ENCODE measurements at regions not wholly inside any gene's neighbourhood (a gene's known extent, or its start where the extent isn't known, plus 50 kb on each side); places are given as distances from the start of the nearest gene placed in this dataset.

DNA sequence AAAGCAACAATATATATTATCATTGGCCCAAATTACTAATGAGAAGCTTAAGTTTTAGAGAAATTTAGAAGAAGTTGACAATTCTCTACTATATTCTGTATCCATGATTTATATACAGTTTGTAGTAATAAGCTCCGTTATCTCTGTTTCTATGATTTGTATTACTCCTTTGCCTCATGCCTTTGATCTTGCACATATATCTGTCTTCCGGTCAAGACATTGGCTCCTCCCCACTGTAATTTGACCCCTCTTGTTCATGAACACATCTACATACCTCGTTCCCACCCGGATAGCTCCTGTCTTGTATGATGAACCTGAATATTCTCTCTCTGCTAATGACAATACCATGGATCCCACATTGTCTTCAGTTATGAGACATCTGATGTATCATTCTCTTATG is 581.0 kb upstream of the RGS18 start:
- H3K27ac Mint-ChIP-seq: no peak overlapping the region
- no peaks in the 10 kb centered on the region for H3K4me1 Mint-ChIP-seq
- DNase-seq (no peak), ATAC-seq (no peak)
- no peaks in the 10 kb centered on the region for H3K27me3 Mint-ChIP-seq
- no peaks in the 10 kb centered on the region for H3K36me3 Mint-ChIP-seq
- no peak overlapping the region for H3K4me3 Mint-ChIP-seq
- POLR2A ChIA-PET: no interaction called here
- peaks cover 0 to 17% (median 9%) of the 10 kb centered on the region in 9 donors for H3K9me3 Mint-ChIP-seq

- Mint-ChIP-seq H3K4me3 (no peak overlapping the region), H3K27me3 (no peaks in the 10 kb centered on the region), H3K9me3 (peaks cover 0 to 22% (median 9%) of the 10 kb centered on the region in 9 donors), H3K27ac (no peak overlapping the region), H3K4me1 (no peaks in the 10 kb centered on the region), H3K36me3 (no peaks in the 10 kb centered on the region)
- no peak for ATAC-seq
- POLR2A ChIA-PET: no interaction called here
- DNase-seq: no peak
Measured at GRCh38 chr1:191578281-191578680, 580.0 kb upstream of the RGS18 start.

GRCh38 chr1:191579019-191579418 is 579.2 kb upstream of the RGS18 start:
- H3K4me1 Mint-ChIP-seq: no peaks in the 10 kb centered on the region
- H3K4me3 Mint-ChIP-seq: no peak overlapping the region
- no peak for DNase-seq
- no peak for ATAC-seq
- peaks cover 0 to 27% (median 11%) of the 10 kb centered on the region in 9 donors for H3K9me3 Mint-ChIP-seq
- H3K36me3 Mint-ChIP-seq: no peaks in the 10 kb centered on the region
- H3K27me3 Mint-ChIP-seq: no peaks in the 10 kb centered on the region
- H3K27ac Mint-ChIP-seq: no peak overlapping the region
- POLR2A ChIA-PET: no interaction called here

DNA sequence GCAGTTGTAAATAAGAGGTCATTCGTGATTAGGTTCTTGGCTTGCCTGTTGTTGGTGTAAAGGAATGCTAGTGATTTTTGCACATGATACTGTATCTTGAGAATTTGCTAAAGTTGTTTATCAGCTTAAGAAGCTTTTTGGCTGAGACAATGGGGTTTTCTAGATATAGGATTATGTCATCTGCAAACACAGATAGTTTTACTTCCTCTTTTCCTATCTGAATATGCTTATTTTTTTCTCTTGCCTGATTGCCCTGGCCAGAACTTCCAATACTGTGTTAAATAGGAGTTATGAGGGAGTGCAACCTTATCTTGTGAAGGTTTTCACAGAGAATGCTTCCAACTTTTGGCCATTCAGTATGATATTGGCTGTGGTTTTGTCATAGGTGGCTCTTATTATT is 576.1 kb upstream of the RGS18 start:
- H3K36me3 Mint-ChIP-seq: no peaks in the 10 kb centered on the region
- POLR2A ChIA-PET: no interaction called here
- no peak overlapping the region for H3K27ac Mint-ChIP-seq
- H3K9me3 Mint-ChIP-seq: peaks cover 4 to 27% (median 12%) of the 10 kb centered on the region in 9 donors
- H3K4me3 Mint-ChIP-seq: no peak overlapping the region
- ATAC-seq: no peak
- no peak for DNase-seq
- H3K27me3 Mint-ChIP-seq: no peaks in the 10 kb centered on the region
- H3K4me1 Mint-ChIP-seq: no peaks in the 10 kb centered on the region

GRCh38 chr1:191585095-191585494 is 573.2 kb upstream of the RGS18 start:
- no peaks in the 10 kb centered on the region for H3K27me3 Mint-ChIP-seq
- peaks cover 3 to 22% (median 10%) of the 10 kb centered on the region in 9 donors for H3K9me3 Mint-ChIP-seq
- H3K36me3 Mint-ChIP-seq: no peaks in the 10 kb centered on the region
- ATAC-seq: no peak
- H3K4me3 Mint-ChIP-seq: no peak overlapping the region
- POLR2A ChIA-PET: no interaction called here
- no peak for DNase-seq
- H3K27ac Mint-ChIP-seq: no peak overlapping the region
- H3K4me1 Mint-ChIP-seq: no peaks in the 10 kb centered on the region

- ATAC-seq (no peak), DNase-seq (no peak)
- H3K27ac Mint-ChIP-seq: no peak overlapping the region
- H3K36me3 Mint-ChIP-seq: no peaks in the 10 kb centered on the region
- H3K4me1 Mint-ChIP-seq: no peaks in the 10 kb centered on the region
- H3K9me3 Mint-ChIP-seq: peaks cover 0 to 18% (median 5%) of the 10 kb centered on the region in 9 donors
- POLR2A ChIA-PET: no interaction called here
- no peaks in the 10 kb centered on the region for H3K27me3 Mint-ChIP-seq
- H3K4me3 Mint-ChIP-seq: no peak overlapping the region
Measured at GRCh38 chr1:191588905-191589304, 569.4 kb upstream of the RGS18 start.

- H3K4me3 Mint-ChIP-seq: no peak overlapping the region
Measured at GRCh38 chr1:191589536-191589935, 568.7 kb upstream of the RGS18 start.

DNA sequence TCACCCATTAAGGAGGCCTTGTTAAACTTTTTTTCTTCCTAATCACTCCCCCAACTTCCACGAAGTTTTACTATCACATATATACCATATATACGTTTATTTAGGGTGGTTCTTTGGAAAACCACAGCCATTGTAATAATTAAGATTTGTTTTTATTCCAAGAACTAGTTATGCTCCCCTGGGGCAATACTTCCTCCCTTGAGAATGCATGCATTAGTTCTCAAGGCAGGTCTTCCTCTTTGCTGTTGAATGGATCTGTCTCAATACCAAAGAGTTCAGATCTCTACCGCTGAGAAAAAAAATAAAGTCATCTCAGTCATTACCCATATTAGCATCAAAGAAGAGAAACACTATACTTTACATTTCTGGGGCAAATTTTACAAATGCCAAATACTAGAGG is 567.7 kb upstream of the RGS18 start:
- ATAC-seq (no peak), DNase-seq (no peak)
- H3K4me1 Mint-ChIP-seq: no peaks in the 10 kb centered on the region
- no peaks in the 10 kb centered on the region for H3K27me3 Mint-ChIP-seq
- no peak overlapping the region for H3K4me3 Mint-ChIP-seq
- H3K36me3 Mint-ChIP-seq: no peaks in the 10 kb centered on the region
- peaks cover 0 to 15% (median 6%) of the 10 kb centered on the region in 9 donors for H3K9me3 Mint-ChIP-seq
- POLR2A ChIA-PET: no interaction called here
- no peak overlapping the region for H3K27ac Mint-ChIP-seq

More at GRCh38 chr1:191589536-191589935, 568.7 kb upstream of the RGS18 start:
- no peaks in the 10 kb centered on the region for H3K4me1 Mint-ChIP-seq
- DNase-seq (no peak), ATAC-seq (no peak)
- H3K36me3 Mint-ChIP-seq: no peaks in the 10 kb centered on the region
- peaks cover 0 to 18% (median 5%) of the 10 kb centered on the region in 9 donors for H3K9me3 Mint-ChIP-seq
- no peaks in the 10 kb centered on the region for H3K27me3 Mint-ChIP-seq
- POLR2A ChIA-PET: no interaction called here
- no peak overlapping the region for H3K27ac Mint-ChIP-seq

GRCh38 chr1:191592039-191592438 is 566.2 kb upstream of the RGS18 start:
- no peak for ATAC-seq
- no peaks in the 10 kb centered on the region for H3K36me3 Mint-ChIP-seq
- H3K9me3 Mint-ChIP-seq: peaks cover 0 to 11% (median 6%) of the 10 kb centered on the region in 9 donors
- POLR2A ChIA-PET: no interaction called here
- no peak overlapping the region for H3K4me3 Mint-ChIP-seq
- no peaks in the 10 kb centered on the region for H3K4me1 Mint-ChIP-seq
- H3K27ac Mint-ChIP-seq: no peak overlapping the region
- H3K27me3 Mint-ChIP-seq: no peaks in the 10 kb centered on the region
- no peak for DNase-seq

DNA sequence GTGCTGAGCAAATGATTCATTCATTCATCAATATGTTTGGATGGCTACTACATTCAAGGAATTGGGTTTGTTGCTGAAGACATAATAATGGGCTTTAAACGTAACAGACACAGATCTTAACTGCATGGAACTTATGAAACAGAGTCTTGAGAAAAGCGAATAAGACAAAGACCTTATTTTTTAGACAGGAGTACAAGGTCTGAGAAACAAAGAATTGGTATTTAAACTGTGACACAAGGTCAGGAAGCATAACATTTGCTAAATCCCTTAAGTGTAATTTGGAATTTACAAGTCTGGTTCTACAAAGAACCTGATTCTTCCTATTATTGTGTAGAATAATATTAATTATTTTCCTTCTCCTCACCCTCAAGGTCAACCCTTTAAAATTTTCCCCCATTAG is 565.4 kb upstream of the RGS18 start:
- ATAC-seq (no peak), DNase-seq (no peak)
- Mint-ChIP-seq H3K27me3 (no peaks in the 10 kb centered on the region), H3K27ac (no peak overlapping the region), H3K9me3 (peaks cover 0 to 11% (median 6%) of the 10 kb centered on the region in 9 donors), H3K4me3 (no peak overlapping the region), H3K36me3 (no peaks in the 10 kb centered on the region), H3K4me1 (no peaks in the 10 kb centered on the region)
- POLR2A ChIA-PET: no interaction called here

- Mint-ChIP-seq H3K4me3 (no peak overlapping the region), H3K27me3 (no peaks in the 10 kb centered on the region), H3K27ac (no peak overlapping the region), H3K36me3 (no peaks in the 10 kb centered on the region), H3K9me3 (peaks cover 0 to 10% (median 4%) of the 10 kb centered on the region in 9 donors), H3K4me1 (no peaks in the 10 kb centered on the region)
- POLR2A ChIA-PET: no interaction called here
- ATAC-seq: no peak
- DNase-seq: no peak
Measured at GRCh38 chr1:191595170-191595569, 563.1 kb upstream of the RGS18 start.

DNA sequence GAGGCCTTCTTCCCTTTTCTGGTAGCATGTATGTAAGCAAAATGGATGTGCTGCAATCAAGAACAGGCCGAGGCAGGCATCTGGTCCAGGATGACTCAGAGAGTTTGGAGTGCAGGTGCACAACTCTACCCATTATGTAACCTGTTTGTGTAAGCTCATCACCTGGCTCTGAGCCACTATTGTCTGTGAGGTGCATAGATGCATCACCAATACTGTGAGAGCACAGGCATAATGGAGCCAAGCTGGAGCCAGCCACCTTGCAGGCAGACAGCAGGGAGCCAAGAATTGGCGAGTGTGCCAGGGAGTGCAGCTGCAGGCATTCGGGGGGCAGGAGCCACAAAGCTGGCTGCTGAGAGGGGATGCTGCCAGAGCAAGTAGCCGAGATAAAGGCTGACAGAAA is 549.9 kb upstream of the RGS18 start:
- POLR2A ChIA-PET: no interaction called here
- Mint-ChIP-seq H3K4me1 (no peaks in the 10 kb centered on the region), H3K9me3 (peaks cover 0 to 9% (median 0%) of the 10 kb centered on the region in 9 donors), H3K27ac (no peak overlapping the region), H3K36me3 (no peaks in the 10 kb centered on the region), H3K4me3 (no peak overlapping the region), H3K27me3 (no peaks in the 10 kb centered on the region)
- no peak for DNase-seq
- no peak for ATAC-seq

- Mint-ChIP-seq H3K27me3 (no peaks in the 10 kb centered on the region), H3K27ac (no peak overlapping the region)
- POLR2A ChIA-PET: no interaction called here
Measured at GRCh38 chr1:191609305-191609704, 549.0 kb upstream of the RGS18 start.

GRCh38 chr1:191615101-191615821 is 543.0 kb upstream of the RGS18 start:
- H3K4me3 Mint-ChIP-seq: no peak overlapping the region
- H3K27me3 Mint-ChIP-seq: no peaks in the 10 kb centered on the region
- H3K4me1 Mint-ChIP-seq: no peaks in the 10 kb centered on the region

More at GRCh38 chr1:191609305-191609704, 549.0 kb upstream of the RGS18 start:
- ATAC-seq: no peak
- no peaks in the 10 kb centered on the region for H3K36me3 Mint-ChIP-seq
- DNase-seq: no peak
- no peaks in the 10 kb centered on the region for H3K4me1 Mint-ChIP-seq
- H3K4me3 Mint-ChIP-seq: no peak overlapping the region
- peaks cover 0 to 9% (median 2%) of the 10 kb centered on the region in 9 donors for H3K9me3 Mint-ChIP-seq

More at GRCh38 chr1:191615101-191615821, 543.0 kb upstream of the RGS18 start:
- H3K36me3 Mint-ChIP-seq: no peaks in the 10 kb centered on the region
- no peak overlapping the region for H3K27ac Mint-ChIP-seq
- ATAC-seq (no peak), DNase-seq (no peak)
- POLR2A ChIA-PET: no interaction called here
- H3K9me3 Mint-ChIP-seq: peaks cover 0 to 13% (median 2%) of the 10 kb centered on the region in 9 donors
